Tibial nerve (tissue), 4 donors: ENCODE measurements at regions not wholly inside any gene's neighbourhood (a gene's known extent, or its start where the extent isn't known, plus 50 kb on each side); places are given as distances from the start of the nearest gene placed in this dataset.
"Not testable (repeated sequence)": the region's sequence is repeated elsewhere in the genome, so short reads cannot be mapped to it uniquely, and the experiment has no call there.

Source experiments
- DNase-seq, 2 donors: peaks; one replicate each; pipeline ENCODE4 v3.0.0-alpha.2; 2019; ENCODE audit warnings: low spot score in 2 of 2
- H3K27ac ChIP-seq, 4 donors: fragments of 200-600 bp; sonication (generic) in 3 of 4; one replicate each; pipeline ENCODE4 v1.5.1; 2017 to 2019; ENCODE audit warnings: mild to moderate bottlenecking in 1 of 4
- H3K27me3 ChIP-seq, 2 donors: fragments of 200-600 bp; sonication (generic) in 1 of 2; one replicate each; pipeline versions ENCODE4 v1.5.1 to v1.6.0; 2017 to 2019
- H3K36me3 ChIP-seq, 3 donors: fragments of 200-600 bp; sonication (generic); one replicate each; pipeline ENCODE4 v1.5.1; 2018 to 2019
- H3K4me1 ChIP-seq, 4 donors: fragments of 200-600 bp; sonication (generic) in 3 of 4; one replicate each; pipeline ENCODE4 v1.5.1; 2017 to 2019
- H3K4me3 ChIP-seq, 4 donors: fragments of 200-600 bp; sonication (generic) in 3 of 4; one replicate each; pipeline ENCODE4 v1.5.1; 2017 to 2019; ENCODE audit warnings: mild to moderate bottlenecking in 1 of 4, moderate library complexity in 1 of 4
- H3K9me3 ChIP-seq, 4 donors: fragments of 200-600 bp; sonication (generic) in 3 of 4; one replicate each; pipeline ENCODE4 v1.5.1; 2017 to 2019
- CTCF ChIP-seq, 5 experiments: fragments of 200-600 bp in 3 of 5; fragments of 450-650 bp in 2 of 5; sonication (generic) in 3 of 5; IDR thresholded peaks; one replicate each; pipeline ENCODE4 v1.5.1; 2016 to 2019; ENCODE audit warnings: antibody characterized with exemption in 5 of 5, mild to moderate bottlenecking in 3 of 5, moderate library complexity in 2 of 5
- EP300 ChIP-seq, 2 donors: sonication (generic); formaldehyde crosslinking; IDR thresholded peaks; one replicate each; pipeline ENCODE4 v1.6.1; 2017; ENCODE audit warnings: antibody characterized with exemption in 2 of 2, mild to moderate bottlenecking in 1 of 2
- POLR2A ChIP-seq, 2 donors: fragments of 450-650 bp; IDR thresholded peaks; one replicate each; pipeline ENCODE4 v1.6.1; 2017; ENCODE audit warnings: antibody characterized with exemption in 2 of 2, mild to moderate bottlenecking in 2 of 2, moderate library complexity in 2 of 2
- WGBS, 2 donors: methylation state at CpG; one replicate each; pipeline ENCODE4 v1.1.5; 2018; 5-methylcytosine and 5-hydroxymethylcytosine counted together

- Histone ChIP-seq H3K36me3 (no peaks in the 10 kb centered on the region), H3K27ac (no peak overlapping the region), H3K4me3 (no peak overlapping the region), H3K27me3 (no peaks in the 10 kb centered on the region), H3K4me1 (peaks cover 0 to 11% (median 0%) of the 10 kb centered on the region in 4 donors), H3K9me3 (no peaks in the 10 kb centered on the region)
- TF ChIP-seq CTCF (IDR thresholded peaks at IDR 0.05) (no peak), POLR2A (IDR thresholded peaks at IDR 0.05) (no peak), EP300 (IDR thresholded peaks at IDR 0.05) (no peak)
- DNase-seq = no peak
- 49 to 52% methylated on average over 3 of the region's 3 CpGs for WGBS, 2 donors
Observed at GRCh38 chr13:50651922-50652321, 191.6 kb downstream of the DLEU7 start.

GRCh38 chr13:50654331-50654730 is 189.2 kb downstream of the DLEU7 start:
- Histone ChIP-seq H3K36me3 (no peaks in the 10 kb centered on the region), H3K4me1 (peaks cover 0 to 11% (median 0%) of the 10 kb centered on the region in 4 donors), H3K4me3 (no peak overlapping the region), H3K9me3 (no peaks in the 10 kb centered on the region), H3K27ac (no peak overlapping the region), H3K27me3 (no peaks in the 10 kb centered on the region)
- WGBS, 2 donors = 87 to 92% methylated on average over 4 of the region's 4 CpGs
- TF ChIP-seq CTCF (IDR thresholded peaks at IDR 0.05) = no peak
- TF ChIP-seq POLR2A (IDR thresholded peaks at IDR 0.05) = no peak
- no peak for TF ChIP-seq EP300 (IDR thresholded peaks at IDR 0.05)
- no peak for DNase-seq

- not testable (repeated sequence) for H3K36me3 ChIP-seq, H3K4me3 ChIP-seq, H3K27me3 ChIP-seq, H3K9me3 ChIP-seq, DNase-seq, H3K27ac ChIP-seq, H3K4me1 ChIP-seq
- 93 to 96% methylated on average over 5 of the region's 5 CpGs for WGBS, 2 donors
Observed at GRCh38 chr13:50661881-50662280, 181.6 kb downstream of the DLEU7 start.

GRCh38 chr13:50664951-50665350 is 178.5 kb downstream of the DLEU7 start:
- TF ChIP-seq CTCF (IDR thresholded peaks at IDR 0.05) = no peak
- no peak for TF ChIP-seq POLR2A (IDR thresholded peaks at IDR 0.05)
- no peak for TF ChIP-seq EP300 (IDR thresholded peaks at IDR 0.05)
- no peak for DNase-seq
- Histone ChIP-seq H3K9me3 (no peaks in the 10 kb centered on the region), H3K27ac (no peak overlapping the region), H3K36me3 (no peaks in the 10 kb centered on the region), H3K4me1 (no peaks in the 10 kb centered on the region), H3K27me3 (no peaks in the 10 kb centered on the region), H3K4me3 (no peak overlapping the region)
- WGBS, 2 donors = 96% methylated on average over 2 of the region's 2 CpGs

GRCh38 chr13:50668049-50668448 is 175.4 kb downstream of the DLEU7 start:
- 67 to 73% methylated on average over 6 of the region's 6 CpGs for WGBS, 2 donors
- no peak for DNase-seq
- Histone ChIP-seq H3K27me3 (no peaks in the 10 kb centered on the region), H3K9me3 (no peaks in the 10 kb centered on the region), H3K36me3 (no peaks in the 10 kb centered on the region), H3K4me1 (peaks cover 0 to 20% (median 8%) of the 10 kb centered on the region in 4 donors), H3K4me3 (no peak overlapping the region), H3K27ac (no peak overlapping the region)
- no peak for TF ChIP-seq POLR2A (IDR thresholded peaks at IDR 0.05)
- peak in 1 of 2 donors; percentile 9 for TF ChIP-seq EP300 (IDR thresholded peaks at IDR 0.05)

GRCh38 chr13:50668691-50669271 is 174.7 kb downstream of the DLEU7 start:
- TF ChIP-seq EP300 (IDR thresholded peaks at IDR 0.05) = no peak
- WGBS, 2 donors = 71 to 74% methylated on average over 3 of the region's 3 CpGs
- no peaks in the 10 kb centered on the region for H3K27me3 ChIP-seq
- H3K36me3 ChIP-seq = no peaks in the 10 kb centered on the region
- peaks cover 0 to 20% (median 8%) of the 10 kb centered on the region in 4 donors for H3K4me1 ChIP-seq
- H3K9me3 ChIP-seq = no peaks in the 10 kb centered on the region
- no peak overlapping the region for H3K27ac ChIP-seq
- H3K4me3 ChIP-seq = no peak overlapping the region
- DNase-seq = no peak

- no peak for TF ChIP-seq POLR2A (IDR thresholded peaks at IDR 0.05)
- TF ChIP-seq CTCF (IDR thresholded peaks at IDR 0.05) = no peak
- TF ChIP-seq EP300 (IDR thresholded peaks at IDR 0.05) = no peak
- no peaks in the 10 kb centered on the region for H3K27me3 ChIP-seq
- peaks cover 0 to 20% (median 8%) of the 10 kb centered on the region in 4 donors for H3K4me1 ChIP-seq
- no peaks in the 10 kb centered on the region for H3K9me3 ChIP-seq
- H3K27ac ChIP-seq = no peak overlapping the region
- no peaks in the 10 kb centered on the region for H3K36me3 ChIP-seq
- DNase-seq = no peak
- no peak overlapping the region for H3K4me3 ChIP-seq
- 93 to 94% methylated on average over 8 of the region's 8 CpGs for WGBS, 2 donors
Observed at GRCh38 chr13:50670272-50670671, 173.2 kb downstream of the DLEU7 start.
